GM12873 (cell line): ENCODE measurements at regions not wholly inside any gene's neighbourhood (a gene's known extent, or its start where the extent isn't known, plus 50 kb on each side); places are given as distances from the start of the nearest gene placed in this dataset.

ENCODE experiments used
- CTCF ChIP-seq: IDR thresholded peaks from 2 replicates; pipeline ENCODE4 v1.5.1; 2012; ENCODE audit warnings: low read depth, mild to moderate bottlenecking, moderate library complexity, low read length, control low read depth; ENCODE audit not compliant: insufficient read depth; ENCODE audit errors: missing control alignments

- no peak for TF ChIP-seq CTCF
These were observed 323.0 kb upstream of the JARID2 start for GRCh38 chr6:14922706-14923460.

GRCh38 chr6:14924126-14925024 lies 321.5 kb upstream of the JARID2 start:
- no peak for TF ChIP-seq CTCF

- TF ChIP-seq CTCF, result no peak
These were observed 320.7 kb upstream of the JARID2 start for GRCh38 chr6:14925025-14925698.

GRCh38 chr6:14925699-14926026 lies 320.2 kb upstream of the JARID2 start:
- TF ChIP-seq CTCF, result no peak

GRCh38 chr6:14927398-14927797 lies 318.5 kb upstream of the JARID2 start:
- no peak for TF ChIP-seq CTCF

- TF ChIP-seq CTCF, result no peak
These were observed 316.6 kb upstream of the JARID2 start for GRCh38 chr6:14929291-14929690.
